HPDE6-E6E7 (cell line): ENCODE measurements at regions not wholly inside any gene's neighbourhood (a gene's known extent, or its start where the extent isn't known, plus 50 kb on each side); places are given as distances from the start of the nearest gene placed in this dataset.
A peak's percentile ranks its signal among the peaks of the same experiment; 100 is the strongest.
"Not testable (repeated sequence)": the region's sequence is repeated elsewhere in the genome, so short reads cannot be mapped to it uniquely, and the experiment has no call there.

Source experiments
- DNase-seq: peaks from one replicate; pipeline ENCODE4 v3.0.0; 2011; ENCODE audit warnings: missing footprints; ENCODE audit errors: extremely low spot score

DNA sequence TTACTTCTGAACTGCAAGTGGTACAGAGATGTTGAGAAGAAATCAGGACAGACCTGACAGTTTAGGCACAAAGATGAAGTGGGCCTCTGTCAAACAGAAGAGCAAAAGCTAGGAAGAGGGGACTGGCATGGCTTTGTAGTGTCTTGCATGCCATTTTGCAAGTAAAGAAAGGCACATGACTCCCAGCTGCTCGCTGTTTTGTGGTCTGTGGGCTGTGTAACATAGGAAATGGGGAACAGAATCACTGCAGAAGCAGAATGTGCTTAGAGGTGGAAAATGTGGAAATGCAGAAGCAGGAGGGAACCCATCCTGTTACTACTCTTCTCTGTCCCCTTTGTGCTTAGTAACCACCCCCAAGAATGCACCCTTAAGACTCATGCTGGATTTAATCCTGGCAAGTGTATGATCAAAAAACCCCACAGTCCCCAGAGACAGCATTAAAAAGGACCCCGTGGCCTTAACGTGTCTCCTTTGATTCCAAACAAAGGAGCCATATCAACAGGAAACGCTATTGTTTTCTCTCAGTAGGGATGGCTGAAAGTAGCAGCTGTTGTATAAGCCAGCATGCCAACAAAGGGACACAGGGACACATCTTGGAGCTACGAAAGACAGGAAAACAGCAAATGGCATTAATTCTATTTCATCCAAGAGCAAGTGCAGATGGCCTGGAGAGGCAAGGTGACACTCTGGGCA, 177.6 kb upstream of the GLRA2 start:
- no peak for DNase-seq

- DNase-seq: no peak
Observed at GRCh38 chrX:14347523-14347922, 181.8 kb upstream of the GLRA2 start.

DNA sequence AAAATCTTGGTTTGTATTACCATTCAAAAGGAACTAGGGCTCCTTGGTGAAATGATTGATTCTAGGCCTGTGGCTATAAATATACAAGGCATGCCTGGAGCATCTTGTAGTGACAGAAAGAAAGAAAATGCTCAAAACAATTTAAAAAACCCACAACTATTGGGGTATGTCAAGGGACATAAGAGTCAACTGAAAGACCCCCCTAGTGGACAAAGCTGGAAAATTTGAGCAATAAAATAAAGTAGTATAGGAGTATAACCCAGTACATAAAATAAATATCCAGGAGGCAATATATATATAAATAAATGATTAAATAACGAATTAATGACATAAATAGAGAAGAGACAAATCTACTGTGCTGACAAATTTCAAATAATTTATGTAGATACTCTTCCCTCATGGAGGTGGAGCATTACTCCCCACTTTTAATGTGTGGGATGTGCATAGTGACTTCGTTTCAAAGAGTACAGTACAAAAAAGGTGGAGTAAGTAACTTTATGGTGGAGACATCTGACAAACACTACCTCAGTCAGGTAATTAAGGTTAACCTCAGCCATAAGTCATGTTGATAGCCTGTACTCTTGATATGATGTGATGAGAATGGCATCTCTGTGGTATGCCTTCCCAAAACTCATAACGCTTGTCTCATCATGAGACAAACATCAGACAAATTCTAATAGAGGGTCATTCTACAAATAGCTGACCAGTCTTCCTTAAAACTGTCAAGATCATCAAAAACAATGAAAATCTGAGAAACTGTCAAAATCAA, 185.0 kb upstream of the GLRA2 start:
- DNase-seq: no peak

DNA sequence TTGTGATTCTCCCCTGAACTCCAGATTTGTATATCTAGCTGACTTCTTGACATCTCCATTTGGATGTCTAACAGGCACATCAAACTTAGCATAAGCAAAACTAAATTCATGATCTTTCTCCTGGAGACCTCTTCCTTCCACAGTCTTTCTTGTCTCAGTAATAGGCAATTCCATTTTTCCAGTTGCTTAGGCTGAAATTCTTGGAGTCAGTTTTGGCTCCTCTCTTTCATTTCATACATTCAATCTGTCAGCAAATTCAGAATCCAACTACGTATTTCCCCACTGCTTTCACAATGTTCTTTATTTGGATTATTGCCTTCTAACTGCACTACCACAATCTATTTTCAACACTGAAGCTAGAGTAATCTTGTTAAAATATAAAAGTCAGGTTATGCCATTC, 219.9 kb upstream of the GLRA2 start:
- DNase-seq: no peak

GRCh38 chrX:14308976-14309375, 220.4 kb upstream of the GLRA2 start:
- not testable (repeated sequence) for DNase-seq

DNA sequence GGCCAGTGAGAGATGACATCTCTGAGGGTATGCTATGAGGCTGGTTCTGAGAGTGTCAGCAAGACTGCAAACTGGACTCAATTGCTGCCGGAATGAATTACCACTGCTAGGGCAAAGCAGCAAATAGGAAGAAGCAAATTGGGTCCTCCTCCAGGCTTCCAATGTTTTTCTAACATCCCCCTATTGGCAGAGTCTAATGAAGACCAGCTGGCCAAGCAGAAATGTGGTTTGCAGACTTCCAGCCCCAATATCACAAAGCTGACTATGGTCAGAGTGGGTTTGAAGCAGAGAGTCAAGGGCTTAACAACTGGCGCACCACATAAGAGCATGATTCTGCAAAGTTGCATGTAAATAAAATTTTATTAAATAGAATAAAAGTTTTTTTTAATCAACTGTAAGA, 225.4 kb upstream of the GLRA2 start:
- DNase-seq: no peak

- DNase-seq: not testable (repeated sequence)
Observed at GRCh38 chrX:14302561-14302960, 226.8 kb upstream of the GLRA2 start.

- no peak for DNase-seq
Observed at GRCh38 chrX:14300376-14300775, 229.0 kb upstream of the GLRA2 start.

GRCh38 chrX:14295426-14295825, 233.9 kb upstream of the GLRA2 start:
- DNase-seq: no peak

- no peak for DNase-seq
Observed at GRCh38 chrX:14291666-14292500, 237.5 kb upstream of the GLRA2 start.

DNA sequence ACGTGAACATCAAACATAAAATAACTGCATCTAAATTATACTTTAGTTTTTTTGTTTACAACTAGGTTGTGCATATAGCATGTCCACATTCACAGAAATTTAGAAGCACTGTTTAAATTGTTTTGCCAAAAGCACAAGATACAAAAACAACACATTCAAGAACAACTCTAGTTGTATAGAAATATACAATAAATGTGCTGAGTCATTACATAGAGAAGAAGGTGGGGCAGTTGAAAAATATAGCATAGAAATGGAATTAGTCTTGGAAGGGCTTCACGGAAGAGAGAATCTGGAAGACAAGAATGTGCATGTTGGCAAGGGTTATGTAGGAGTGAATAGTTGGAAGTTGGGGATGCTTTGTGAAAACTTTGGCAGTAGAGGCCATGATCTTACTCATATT, 239.0 kb upstream of the GLRA2 start:
- no peak for DNase-seq

DNA sequence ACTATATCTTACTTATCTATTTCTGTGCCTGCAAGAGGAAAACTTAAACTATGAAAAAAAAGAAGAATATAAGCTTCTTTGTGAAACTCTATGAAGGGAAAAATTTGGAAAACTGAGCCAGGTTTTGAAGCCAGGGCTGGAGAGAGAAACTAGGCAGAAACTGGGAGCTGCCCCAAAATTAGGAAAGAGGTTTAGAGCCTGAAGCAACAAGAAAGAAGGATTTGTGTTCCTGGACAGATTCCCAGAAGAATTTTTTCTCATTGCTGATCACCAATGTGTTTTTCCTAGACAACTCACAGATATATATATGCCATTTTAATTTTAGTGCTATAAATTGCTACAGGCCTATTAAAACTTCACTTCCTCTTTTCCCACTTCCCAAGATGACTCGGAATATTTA, 245.0 kb upstream of the GEMIN8 start:
- no peak for DNase-seq

DNA sequence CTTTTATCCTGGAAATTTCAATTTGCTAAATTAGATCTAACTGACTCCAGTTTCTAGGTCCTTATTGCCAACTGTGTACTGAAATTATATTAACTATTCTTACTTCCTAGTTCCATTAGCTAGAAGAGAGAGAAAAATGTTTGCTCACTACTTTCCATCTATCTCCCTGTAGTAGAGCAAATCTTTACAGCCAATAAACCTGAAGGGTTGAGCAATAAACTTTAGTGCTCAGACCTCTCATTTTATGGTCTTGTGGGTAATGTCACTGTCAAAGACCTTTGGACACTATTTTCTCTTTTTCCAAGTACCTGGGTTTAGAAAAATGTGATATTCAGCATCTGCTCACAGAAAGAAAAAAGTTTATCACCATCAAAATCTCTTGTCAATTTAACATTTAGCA, 237.5 kb upstream of the GEMIN8 start:
- DNase-seq: no peak

GRCh38 chrX:14266705-14267104, 237.0 kb upstream of the GEMIN8 start:
- DNase-seq: no peak

- DNase-seq: no peak
Observed at GRCh38 chrX:14243823-14244222, 214.1 kb upstream of the GEMIN8 start.

DNA sequence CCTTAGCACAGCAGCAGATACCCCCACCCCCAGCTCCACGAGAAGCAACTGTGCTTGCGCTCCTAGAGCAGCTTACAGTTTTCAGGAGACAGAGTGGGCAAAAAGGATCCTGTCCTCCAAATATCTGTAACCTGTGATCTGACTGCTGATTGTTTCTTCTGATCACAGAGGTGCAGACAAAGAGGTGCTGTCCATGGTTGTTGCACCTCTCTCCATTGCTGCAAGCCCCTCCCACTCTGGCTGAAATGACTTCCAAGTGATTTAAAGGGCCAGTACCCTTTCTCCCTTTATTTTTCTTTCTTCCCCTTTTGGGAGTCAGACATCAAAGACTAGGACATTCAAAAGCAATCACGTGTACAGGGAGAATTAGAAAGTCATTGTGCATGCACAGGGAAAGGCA, 205.3 kb upstream of the GEMIN8 start:
- DNase-seq: no peak

- no peak for DNase-seq
Observed at GRCh38 chrX:14232688-14233087, 203.0 kb upstream of the GEMIN8 start.

DNA sequence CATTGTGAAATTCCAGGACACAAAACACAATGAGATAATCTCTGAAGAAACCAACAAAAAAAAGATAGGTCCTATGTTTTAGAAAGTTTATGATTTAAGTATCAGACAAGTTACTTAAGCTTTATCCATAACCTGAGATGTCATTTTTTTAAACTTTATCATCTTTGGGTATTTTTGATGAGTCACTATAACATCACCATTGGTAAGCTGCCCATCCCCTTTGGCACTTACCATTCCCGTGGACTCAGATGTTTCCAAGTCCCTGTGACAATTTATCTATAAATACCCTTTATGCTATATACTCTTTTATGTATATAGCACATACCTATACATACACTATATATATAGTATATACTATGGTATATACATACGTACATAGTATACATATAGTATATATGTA, 198.9 kb upstream of the GEMIN8 start:
- peak; percentile 4 for DNase-seq

DNA sequence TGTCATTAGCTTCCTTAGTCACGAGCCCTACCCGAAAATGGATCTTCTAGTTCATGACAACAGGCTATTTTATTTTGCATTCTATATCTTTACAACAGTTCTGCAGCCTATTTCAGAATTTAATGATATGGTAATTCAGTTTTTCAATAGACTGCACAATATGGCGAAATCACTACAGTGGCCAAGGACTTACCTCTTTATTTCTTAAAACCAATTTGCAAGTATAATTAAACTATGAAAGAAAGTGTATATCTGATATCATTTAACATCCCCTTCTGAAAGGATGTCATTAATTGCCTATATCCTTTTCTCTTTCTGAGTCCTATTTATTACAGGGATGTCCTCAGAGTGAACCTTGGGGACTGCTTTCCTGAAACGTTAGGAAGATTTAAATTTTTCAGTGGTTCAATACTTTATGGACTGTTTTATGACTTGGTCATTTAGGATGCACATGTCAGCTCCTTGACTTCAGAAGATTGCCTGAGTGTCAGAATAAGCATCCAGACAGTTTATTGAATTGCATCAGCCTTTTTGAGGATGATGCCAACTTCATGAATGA, 190.8 kb upstream of the GEMIN8 start:
- DNase-seq: no peak

- no peak for DNase-seq
Observed at GRCh38 chrX:14209034-14209433, 179.3 kb upstream of the GEMIN8 start.

GRCh38 chrX:14194711-14195110, 165.0 kb upstream of the GEMIN8 start:
- no peak for DNase-seq

DNA sequence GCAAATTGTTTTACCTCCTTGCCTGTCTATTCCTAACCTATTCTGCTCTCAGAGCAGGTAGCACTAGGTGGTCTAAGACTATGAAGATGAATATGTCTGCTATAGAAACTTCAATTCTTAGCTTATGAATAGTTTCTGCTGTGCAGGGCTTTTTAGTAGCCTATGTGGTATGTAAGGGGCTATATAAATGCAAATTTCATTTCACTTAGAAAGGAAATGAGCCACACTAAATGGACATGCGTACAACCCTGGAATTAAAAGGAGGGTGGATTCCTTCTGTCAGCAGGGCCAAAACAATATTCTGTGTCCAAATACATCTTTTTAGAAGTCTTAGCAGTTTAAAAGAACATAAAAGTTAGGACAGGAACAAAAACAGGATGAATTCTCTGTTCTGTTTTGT, 163.9 kb upstream of the GEMIN8 start:
- no peak for DNase-seq
